ENCODE measurements at regions not wholly inside any gene's neighbourhood (a gene's known extent, or its start where the extent isn't known, plus 50 kb on each side); places are given as distances from the start of the nearest gene placed in this dataset.
"Not testable (repeated sequence)": the region's sequence is repeated elsewhere in the genome, so short reads cannot be mapped to it uniquely, and the experiment has no call there.

GRCh38 chr21:24628536-24628935 lies 978.7 kb downstream of the MRPL39 start:
- Mint-ChIP-seq H3K9me3 (no peaks in the 10 kb centered on the region), H3K4me1 (no peaks in the 10 kb centered on the region), H3K4me3 (no peak overlapping the region), H3K27ac (no peak overlapping the region), H3K36me3 (no peaks in the 10 kb centered on the region), H3K27me3 (no peaks in the 10 kb centered on the region)
- no peak for ATAC-seq

- no peak overlapping the region for H3K4me3 Mint-ChIP-seq
- H3K27me3 Mint-ChIP-seq: no peaks in the 10 kb centered on the region
- H3K4me1 Mint-ChIP-seq: no peaks in the 10 kb centered on the region
- no peak overlapping the region for H3K27ac Mint-ChIP-seq
- H3K36me3 Mint-ChIP-seq: no peaks in the 10 kb centered on the region
- H3K9me3 Mint-ChIP-seq: no peaks in the 10 kb centered on the region
- ATAC-seq: no peak
Observed at GRCh38 chr21:24628046-24628445, 979.2 kb downstream of the MRPL39 start.

DNA sequence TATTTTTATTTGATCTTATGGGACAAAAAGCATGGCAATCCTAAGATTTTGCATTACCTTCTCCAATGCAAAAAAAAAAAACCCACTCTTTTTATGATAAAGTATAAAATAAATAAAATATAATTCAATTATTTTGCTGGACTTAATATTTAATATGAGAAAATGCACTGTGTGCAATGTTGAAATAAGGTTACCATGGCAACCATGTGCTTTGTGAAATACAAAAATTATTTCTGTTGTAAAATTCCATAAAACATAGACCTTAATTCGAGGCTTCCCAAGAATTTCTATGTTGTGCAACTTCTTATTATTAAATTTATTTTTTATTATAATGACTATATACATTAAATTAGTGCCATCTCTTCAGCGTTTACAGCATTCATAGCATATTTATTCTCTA lies 989.5 kb downstream of the MRPL39 start:
- Mint-ChIP-seq H3K9me3 (peaks cover 10% of the 10 kb centered on the region), H3K27ac (no peak overlapping the region), H3K4me1 (no peaks in the 10 kb centered on the region), H3K36me3 (no peaks in the 10 kb centered on the region), H3K27me3 (no peaks in the 10 kb centered on the region), H3K4me3 (no peak overlapping the region)
- no peak for ATAC-seq

- H3K27ac Mint-ChIP-seq: no peak overlapping the region
- no peaks in the 10 kb centered on the region for H3K4me1 Mint-ChIP-seq
- H3K9me3 Mint-ChIP-seq: no peaks in the 10 kb centered on the region
- ATAC-seq: no peak
- no peaks in the 10 kb centered on the region for H3K27me3 Mint-ChIP-seq
- H3K36me3 Mint-ChIP-seq: no peaks in the 10 kb centered on the region
- no peak overlapping the region for H3K4me3 Mint-ChIP-seq
Observed at GRCh38 chr21:24594082-24594481, 1013.2 kb downstream of the MRPL39 start.

GRCh38 chr21:24590261-24590660 lies 1017.0 kb downstream of the MRPL39 start:
- Mint-ChIP-seq H3K4me1 (no peaks in the 10 kb centered on the region), H3K27ac (no peak overlapping the region), H3K36me3 (no peaks in the 10 kb centered on the region), H3K9me3 (no peaks in the 10 kb centered on the region), H3K4me3 (no peak overlapping the region), H3K27me3 (no peaks in the 10 kb centered on the region)
- no peak for ATAC-seq

- ATAC-seq: no peak
Observed at GRCh38 chr21:24583473-24583872, 1023.8 kb downstream of the MRPL39 start.

GRCh38 chr21:24577301-24577700 lies 1030.0 kb downstream of the MRPL39 start:
- no peak overlapping the region for H3K4me3 Mint-ChIP-seq
- no peaks in the 10 kb centered on the region for H3K9me3 Mint-ChIP-seq
- H3K36me3 Mint-ChIP-seq: no peaks in the 10 kb centered on the region
- H3K27me3 Mint-ChIP-seq: peaks cover 6% of the 10 kb centered on the region
- H3K4me1 Mint-ChIP-seq: no peaks in the 10 kb centered on the region
- no peak for ATAC-seq
- H3K27ac Mint-ChIP-seq: no peak overlapping the region

More at GRCh38 chr21:24583473-24583872, 1023.8 kb downstream of the MRPL39 start:
- H3K27ac Mint-ChIP-seq: no peak overlapping the region
- H3K27me3 Mint-ChIP-seq: no peaks in the 10 kb centered on the region
- H3K36me3 Mint-ChIP-seq: no peaks in the 10 kb centered on the region
- H3K4me1 Mint-ChIP-seq: no peaks in the 10 kb centered on the region
- H3K9me3 Mint-ChIP-seq: peaks cover 2% of the 10 kb centered on the region
- H3K4me3 Mint-ChIP-seq: no peak overlapping the region

DNA sequence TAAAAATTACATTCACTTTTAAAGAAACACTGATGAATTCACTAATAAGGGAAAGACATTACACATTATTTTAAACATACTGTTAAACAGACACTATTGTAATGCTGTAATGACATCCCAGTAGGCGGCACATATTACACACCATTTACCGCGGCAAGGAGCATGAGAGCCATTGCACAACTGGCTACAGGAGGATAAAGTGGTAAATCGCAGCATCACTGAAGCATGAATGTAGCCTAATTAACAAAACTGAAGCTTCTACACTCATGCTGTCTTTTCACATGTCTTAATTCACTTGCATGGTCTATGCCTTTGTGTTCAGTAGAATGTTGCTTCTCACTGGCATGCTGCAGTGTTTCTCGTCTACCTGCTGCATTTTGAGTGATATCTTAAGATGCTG lies 1046.0 kb downstream of the MRPL39 start:
- ATAC-seq: no peak
- Mint-ChIP-seq H3K27me3 (peaks cover under 1% of the 10 kb centered on the region), H3K36me3 (no peaks in the 10 kb centered on the region), H3K4me3 (no peak overlapping the region), H3K27ac (no peak overlapping the region), H3K9me3 (no peaks in the 10 kb centered on the region), H3K4me1 (no peaks in the 10 kb centered on the region)

DNA sequence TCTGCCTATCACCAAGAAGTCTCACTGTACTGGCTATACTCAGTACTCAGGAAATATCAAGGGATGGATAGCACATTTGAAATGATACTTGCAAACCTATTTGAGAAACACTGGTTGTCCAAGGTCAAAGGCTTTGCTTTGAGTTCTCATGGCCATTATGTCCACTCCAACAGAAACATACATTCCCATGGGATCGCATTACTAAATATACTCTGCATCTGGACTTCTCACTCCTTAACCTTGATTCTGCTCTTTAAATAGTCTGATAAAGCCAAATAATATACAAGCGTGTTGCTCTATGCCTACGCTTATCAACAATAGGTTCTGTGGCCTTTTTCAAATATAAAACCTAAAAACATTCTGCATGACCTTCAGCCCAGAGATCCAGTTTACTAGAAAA lies 1054.8 kb downstream of the MRPL39 start:
- no peak for ATAC-seq
- Mint-ChIP-seq H3K4me3 (no peak overlapping the region), H3K4me1 (no peaks in the 10 kb centered on the region), H3K9me3 (peaks cover 4% of the 10 kb centered on the region), H3K27ac (no peak overlapping the region), H3K27me3 (peaks cover 19% of the 10 kb centered on the region), H3K36me3 (no peaks in the 10 kb centered on the region)

DNA sequence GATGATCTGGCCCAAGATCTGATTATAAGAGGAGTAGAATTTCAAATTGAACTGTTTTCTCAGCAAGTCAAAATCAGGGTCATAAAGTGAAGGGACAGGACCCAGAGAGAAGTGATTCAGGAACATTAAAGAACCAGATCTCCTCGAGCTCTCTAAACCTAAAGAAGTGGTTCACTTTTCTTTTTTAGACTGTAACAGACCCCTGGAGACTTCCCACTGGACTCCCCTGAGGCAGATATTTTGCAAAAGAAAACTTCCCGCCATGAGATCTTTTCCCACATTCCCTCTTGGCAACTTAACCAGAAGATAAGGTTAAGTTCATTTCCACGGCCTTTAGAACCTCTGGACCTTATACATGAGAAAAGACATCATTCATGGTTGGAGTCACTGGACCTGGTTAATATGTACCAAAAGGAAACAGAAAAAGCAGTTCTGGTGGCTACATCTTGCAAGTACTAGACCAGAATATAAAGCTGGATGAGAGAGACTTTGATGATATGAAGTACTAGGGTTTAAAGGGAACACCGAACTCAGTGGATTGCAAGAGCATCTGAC lies 1061.4 kb downstream of the MRPL39 start:
- no peaks in the 10 kb centered on the region for H3K27me3 Mint-ChIP-seq
- H3K27ac Mint-ChIP-seq: no peak overlapping the region
- H3K9me3 Mint-ChIP-seq: no peaks in the 10 kb centered on the region
- no peaks in the 10 kb centered on the region for H3K36me3 Mint-ChIP-seq
- no peak for ATAC-seq
- no peaks in the 10 kb centered on the region for H3K4me1 Mint-ChIP-seq
- no peak overlapping the region for H3K4me3 Mint-ChIP-seq

DNA sequence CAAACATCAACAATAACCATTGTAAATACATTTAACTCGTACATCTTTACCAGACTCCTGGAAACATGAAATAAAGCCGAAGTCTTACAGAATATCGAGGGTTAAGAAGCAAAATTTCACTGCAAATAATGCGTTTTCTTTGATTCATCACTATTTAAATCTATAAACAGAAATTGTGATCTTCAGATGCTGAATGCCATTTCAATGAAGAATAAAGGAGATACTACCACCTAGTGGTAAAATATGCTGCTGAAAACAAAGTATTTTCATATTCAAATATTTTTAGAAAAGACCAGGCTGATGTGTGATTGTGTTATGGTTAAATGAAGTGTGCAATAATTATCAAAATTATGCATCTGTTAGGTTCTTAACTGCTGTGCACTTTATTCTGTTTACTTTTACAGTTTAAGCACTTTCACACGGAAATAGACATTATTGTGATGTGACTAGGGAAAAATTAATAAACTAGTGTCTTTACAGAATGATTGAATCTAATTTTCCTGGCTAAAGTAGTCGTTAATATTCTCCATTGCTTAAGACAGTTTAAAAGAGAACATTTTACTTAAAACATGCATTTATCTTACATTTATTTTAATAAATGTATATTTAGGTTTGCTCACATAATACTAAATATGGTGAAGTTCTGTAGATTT lies 1093.1 kb downstream of the MRPL39 start:
- Mint-ChIP-seq H3K4me1 (no peaks in the 10 kb centered on the region), H3K27me3 (peaks cover 17% of the 10 kb centered on the region), H3K4me3 (no peak overlapping the region), H3K9me3 (no peaks in the 10 kb centered on the region), H3K36me3 (no peaks in the 10 kb centered on the region), H3K27ac (no peak overlapping the region)
- ATAC-seq: no peak

GRCh38 chr21:24509131-24509530 lies 1098.2 kb downstream of the MRPL39 start:
- peaks cover 12% of the 10 kb centered on the region for H3K36me3 Mint-ChIP-seq
- no peaks in the 10 kb centered on the region for H3K27me3 Mint-ChIP-seq
- peaks cover 5% of the 10 kb centered on the region for H3K9me3 Mint-ChIP-seq
- no peak overlapping the region for H3K4me3 Mint-ChIP-seq
- no peaks in the 10 kb centered on the region for H3K4me1 Mint-ChIP-seq
- ATAC-seq: no peak
- no peak overlapping the region for H3K27ac Mint-ChIP-seq

- Mint-ChIP-seq H3K36me3 (no peaks in the 10 kb centered on the region), H3K27ac (no peak overlapping the region), H3K4me1 (no peaks in the 10 kb centered on the region), H3K9me3 (no peaks in the 10 kb centered on the region), H3K27me3 (no peaks in the 10 kb centered on the region), H3K4me3 (no peak overlapping the region)
- ATAC-seq: no peak
Observed at GRCh38 chr21:24486973-24487372, 1120.3 kb downstream of the MRPL39 start.

DNA sequence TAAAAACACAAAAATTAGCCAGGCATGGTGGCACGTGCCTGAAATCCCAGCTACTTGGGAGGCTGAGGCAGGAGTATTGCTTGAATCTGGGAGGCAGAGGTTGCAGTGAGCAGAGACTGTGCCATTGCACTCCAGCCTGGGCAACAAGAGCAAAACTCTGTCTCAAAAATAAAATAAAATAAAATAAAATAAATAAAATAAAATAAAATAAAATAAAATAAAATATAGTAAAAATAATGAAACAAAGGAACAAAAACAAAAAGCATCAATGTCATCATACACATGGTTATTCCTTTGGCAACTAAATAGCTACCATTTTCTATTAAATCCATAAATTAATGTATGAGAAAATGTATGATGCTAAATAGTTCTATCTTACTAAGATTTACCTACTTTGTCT lies 1123.9 kb downstream of the MRPL39 start:
- H3K4me1 Mint-ChIP-seq, H3K4me3 Mint-ChIP-seq, H3K36me3 Mint-ChIP-seq, H3K27ac Mint-ChIP-seq, H3K9me3 Mint-ChIP-seq, H3K27me3 Mint-ChIP-seq, ATAC-seq: not testable (repeated sequence)

DNA sequence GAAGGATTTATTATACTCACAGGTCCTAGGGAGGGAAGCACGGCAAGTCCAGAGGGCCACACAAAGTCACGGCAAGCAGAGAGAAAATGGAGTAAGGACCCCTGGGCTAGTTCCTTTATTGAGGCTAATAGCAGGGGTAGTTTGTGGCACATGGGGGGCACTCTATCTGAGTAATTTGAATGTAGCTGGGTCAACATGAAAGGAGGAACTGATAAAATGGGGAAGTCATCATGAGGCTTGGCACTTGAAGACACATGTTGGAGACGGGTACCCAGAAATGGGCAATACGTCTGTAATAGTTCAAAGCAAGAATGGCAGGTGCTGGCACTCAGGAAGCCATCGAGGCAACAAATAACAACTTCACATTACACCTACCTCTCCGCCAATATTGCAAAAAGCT lies 1136.4 kb downstream of the MRPL39 start:
- Mint-ChIP-seq H3K27ac (no peak overlapping the region), H3K4me3 (no peak overlapping the region), H3K9me3 (no peaks in the 10 kb centered on the region), H3K36me3 (no peaks in the 10 kb centered on the region), H3K4me1 (peaks cover 6% of the 10 kb centered on the region), H3K27me3 (no peaks in the 10 kb centered on the region)
- peak; percentile 45 for ATAC-seq

GRCh38 chr21:24456358-24456757 lies 1150.9 kb downstream of the MRPL39 start:
- ATAC-seq: no peak
- no peaks in the 10 kb centered on the region for H3K9me3 Mint-ChIP-seq
- no peak overlapping the region for H3K4me3 Mint-ChIP-seq
- no peaks in the 10 kb centered on the region for H3K36me3 Mint-ChIP-seq
- H3K4me1 Mint-ChIP-seq: no peaks in the 10 kb centered on the region
- no peaks in the 10 kb centered on the region for H3K27me3 Mint-ChIP-seq
- no peak overlapping the region for H3K27ac Mint-ChIP-seq
